BJ (cell line): ENCODE measurements at regions not wholly inside any gene's neighbourhood (a gene's known extent, or its start where the extent isn't known, plus 50 kb on each side); places are given as distances from the start of the nearest gene placed in this dataset.

ENCODE experiments used
- CTCF ChIA-PET: fragments of 350-600 bp; formaldehyde crosslinking; extraction: SDS; loops from one replicate; lab custom pipeline; 2021; ENCODE audit warnings: antibody characterized with exemption, inconsistent platforms; lab: Yijun Ruan, JAX
- POLR2A ChIA-PET: fragments of 300-600 bp; sonication (Branson Sonifier 250); formaldehyde crosslinking; extraction: SDS; loops from one replicate; lab custom pipeline; 2021; ENCODE audit warnings: antibody characterized with exemption; lab: Charles Lee
- DNase-seq: peaks from one replicate; pipeline ENCODE4 v3.0.0-alpha.2; 2011; ENCODE audit warnings: low read depth
- H3K27me3 ChIP-seq: 2 replicates; pipeline ENCODE4 v1.6.0; 2011; ENCODE audit warnings: low read length; ENCODE audit not compliant: control insufficient read depth, insufficient read depth
- H3K36me3 ChIP-seq: 2 replicates; pipeline ENCODE4 v1.5.1; 2011; ENCODE audit warnings: low read length; ENCODE audit not compliant: control insufficient read depth, insufficient read depth
- H3K4me3 ChIP-seq: 2 replicates; pipeline ENCODE4 v1.5.1; 2011; ENCODE audit warnings: low read depth, mild to moderate bottlenecking, control low read depth, low read length
- TF ChIP-seq, protein P1 (sequence below): IDR thresholded peaks from 2 replicates; pipeline ENCODE4 v1.5.1; 2011; ENCODE audit warnings: low read depth, mild to moderate bottlenecking, control low read depth, inconsistent platforms, low read length, moderate library complexity; ENCODE audit not compliant: insufficient read depth

DNA sequence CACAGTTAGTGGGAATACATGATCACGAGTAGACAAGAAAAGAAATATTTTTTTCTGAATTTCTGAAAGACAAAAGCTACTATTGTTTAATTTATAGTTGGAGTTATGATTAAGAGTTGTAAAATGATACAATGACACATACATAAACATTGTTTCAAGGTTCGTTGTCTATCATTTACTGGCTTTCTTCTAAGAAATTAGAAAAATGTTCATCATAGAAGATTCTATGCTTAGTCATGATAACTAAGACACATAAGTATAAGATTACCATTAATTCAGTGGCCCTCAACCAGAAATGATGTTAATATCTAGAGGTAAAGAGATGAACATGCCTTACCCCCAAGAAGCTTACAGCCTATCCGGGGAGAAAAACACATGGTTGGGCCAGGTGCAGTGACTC, 1832.8 kb upstream of the PRR20A start:
- TF ChIP-seq, protein P1, sequence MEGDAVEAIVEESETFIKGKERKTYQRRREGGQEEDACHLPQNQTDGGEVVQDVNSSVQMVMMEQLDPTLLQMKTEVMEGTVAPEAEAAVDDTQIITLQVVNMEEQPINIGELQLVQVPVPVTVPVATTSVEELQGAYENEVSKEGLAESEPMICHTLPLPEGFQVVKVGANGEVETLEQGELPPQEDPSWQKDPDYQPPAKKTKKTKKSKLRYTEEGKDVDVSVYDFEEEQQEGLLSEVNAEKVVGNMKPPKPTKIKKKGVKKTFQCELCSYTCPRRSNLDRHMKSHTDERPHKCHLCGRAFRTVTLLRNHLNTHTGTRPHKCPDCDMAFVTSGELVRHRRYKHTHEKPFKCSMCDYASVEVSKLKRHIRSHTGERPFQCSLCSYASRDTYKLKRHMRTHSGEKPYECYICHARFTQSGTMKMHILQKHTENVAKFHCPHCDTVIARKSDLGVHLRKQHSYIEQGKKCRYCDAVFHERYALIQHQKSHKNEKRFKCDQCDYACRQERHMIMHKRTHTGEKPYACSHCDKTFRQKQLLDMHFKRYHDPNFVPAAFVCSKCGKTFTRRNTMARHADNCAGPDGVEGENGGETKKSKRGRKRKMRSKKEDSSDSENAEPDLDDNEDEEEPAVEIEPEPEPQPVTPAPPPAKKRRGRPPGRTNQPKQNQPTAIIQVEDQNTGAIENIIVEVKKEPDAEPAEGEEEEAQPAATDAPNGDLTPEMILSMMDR: no peak
- no peaks in the 10 kb centered on the region for H3K27me3 ChIP-seq
- CTCF ChIA-PET: no interaction called here
- H3K36me3 ChIP-seq: no peaks in the 10 kb centered on the region
- DNase-seq: no peak
- no peak overlapping the region for H3K4me3 ChIP-seq
- POLR2A ChIA-PET: no interaction called here

DNA sequence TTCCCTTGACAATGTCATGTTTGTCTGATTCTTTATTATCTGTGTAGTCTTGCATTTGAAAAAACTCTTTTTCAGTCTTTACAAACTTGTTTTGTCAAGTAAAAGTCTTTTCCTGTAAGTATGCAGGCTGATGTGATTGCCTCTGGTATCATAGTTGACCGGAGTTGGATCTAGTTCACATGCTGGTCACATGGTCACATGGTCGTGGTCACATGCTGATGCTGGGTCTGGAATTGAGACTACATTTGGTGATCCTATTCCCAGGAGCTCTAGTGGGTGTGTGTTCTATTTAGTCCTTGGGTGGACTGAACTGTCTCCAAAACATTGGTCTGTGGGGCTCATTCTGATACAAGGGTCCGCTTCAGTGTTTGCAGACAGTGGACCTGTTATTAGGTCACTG, 1798.8 kb upstream of the PRR20A start:
- DNase-seq: no peak
- POLR2A ChIA-PET: no interaction called here
- no peaks in the 10 kb centered on the region for H3K27me3 ChIP-seq
- CTCF ChIA-PET: no interaction called here
- H3K36me3 ChIP-seq: no peaks in the 10 kb centered on the region
- TF ChIP-seq, protein P1: no peak
- H3K4me3 ChIP-seq: no peak overlapping the region

DNA sequence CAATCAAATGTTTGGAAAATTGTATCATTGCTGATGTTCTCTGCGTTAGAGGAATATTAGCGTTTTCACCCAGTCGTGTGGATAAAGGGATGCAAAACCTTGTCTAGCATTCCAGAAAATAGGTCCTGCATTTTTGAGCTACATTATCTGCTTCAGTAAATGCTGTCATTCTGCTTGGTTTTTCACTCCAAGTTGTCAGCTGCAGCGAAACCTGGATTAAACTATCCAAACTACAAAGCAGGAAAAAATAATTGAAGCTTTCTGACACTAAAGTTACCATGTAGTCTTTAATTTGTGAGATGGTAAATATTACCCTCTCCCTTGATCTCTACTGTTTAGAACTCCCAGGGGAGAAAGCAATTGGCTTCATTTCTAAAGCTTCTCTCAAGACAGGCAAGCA, 1795.5 kb upstream of the PRR20A start:
- Histone ChIP-seq H3K27me3 (no peaks in the 10 kb centered on the region), H3K4me3 (no peak overlapping the region), H3K36me3 (no peaks in the 10 kb centered on the region)
- ChIA-PET CTCF (no interaction called here), POLR2A (no interaction called here)
- no peak for DNase-seq
- TF ChIP-seq, protein P1: no peak

DNA sequence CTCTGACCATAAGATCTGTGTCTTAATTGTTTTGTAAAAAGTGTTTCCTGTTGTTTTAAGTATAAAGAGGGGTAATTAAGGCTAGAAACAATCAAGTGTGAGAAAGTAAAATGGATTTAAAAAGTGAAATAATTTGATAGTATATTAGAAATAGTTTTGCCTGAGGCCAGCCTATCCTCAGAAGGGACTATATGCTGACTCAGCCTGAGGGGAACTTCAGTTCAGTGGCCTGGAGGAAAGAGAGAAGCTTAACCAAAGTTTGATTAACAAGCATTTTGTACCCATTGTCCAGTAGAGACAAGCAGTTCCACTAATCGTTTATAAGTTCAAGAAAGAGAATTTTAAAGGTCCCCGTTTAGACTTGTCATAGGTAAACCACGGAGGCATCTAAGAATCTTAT, 1793.2 kb upstream of the PRR20A start:
- TF ChIP-seq, protein P1: no peak
- CTCF ChIA-PET: interaction anchor here (0.6 kb wide), 1 partner anchor 88 kb away, joined by 3 read pairs; no protein-coding TSS in a partner anchor
- Histone ChIP-seq H3K27me3 (no peaks in the 10 kb centered on the region), H3K4me3 (no peak overlapping the region), H3K36me3 (no peaks in the 10 kb centered on the region)
- DNase-seq: no peak
- POLR2A ChIA-PET: no interaction called here

DNA sequence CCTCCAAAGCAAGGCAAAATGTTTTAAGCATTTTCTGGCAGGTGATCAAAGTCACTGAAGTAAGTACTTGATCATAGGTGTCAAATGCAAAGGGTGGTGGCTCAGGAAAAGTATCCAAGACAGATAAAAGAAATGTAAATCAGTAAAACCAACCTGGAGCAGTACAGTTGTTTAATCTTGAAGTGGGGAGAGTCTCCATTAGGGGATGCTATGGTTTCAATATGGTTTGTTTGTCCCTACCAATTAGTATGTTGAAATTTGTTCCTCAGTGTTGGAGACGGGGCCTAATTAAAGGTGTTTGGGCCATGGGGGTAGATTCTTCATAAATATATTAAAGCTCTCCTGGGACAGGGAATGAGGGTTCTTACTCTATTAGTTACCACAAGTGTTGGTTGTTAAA, 1781.7 kb upstream of the PRR20A start:
- Histone ChIP-seq H3K36me3 (no peaks in the 10 kb centered on the region), H3K4me3 (no peak overlapping the region), H3K27me3 (no peaks in the 10 kb centered on the region)
- TF ChIP-seq, protein P1: no peak
- ChIA-PET CTCF (no interaction called here), POLR2A (no interaction called here)
- no peak for DNase-seq
